ENCODE measurements at regions not wholly inside any gene's neighbourhood (a gene's known extent, or its start where the extent isn't known, plus 50 kb on each side); places are given as distances from the start of the nearest gene placed in this dataset.

GRCh38 chr16:8516471-8516870 is 73.8 kb downstream of the TMEM114 start:
- TF ChIP-seq, protein P1, sequence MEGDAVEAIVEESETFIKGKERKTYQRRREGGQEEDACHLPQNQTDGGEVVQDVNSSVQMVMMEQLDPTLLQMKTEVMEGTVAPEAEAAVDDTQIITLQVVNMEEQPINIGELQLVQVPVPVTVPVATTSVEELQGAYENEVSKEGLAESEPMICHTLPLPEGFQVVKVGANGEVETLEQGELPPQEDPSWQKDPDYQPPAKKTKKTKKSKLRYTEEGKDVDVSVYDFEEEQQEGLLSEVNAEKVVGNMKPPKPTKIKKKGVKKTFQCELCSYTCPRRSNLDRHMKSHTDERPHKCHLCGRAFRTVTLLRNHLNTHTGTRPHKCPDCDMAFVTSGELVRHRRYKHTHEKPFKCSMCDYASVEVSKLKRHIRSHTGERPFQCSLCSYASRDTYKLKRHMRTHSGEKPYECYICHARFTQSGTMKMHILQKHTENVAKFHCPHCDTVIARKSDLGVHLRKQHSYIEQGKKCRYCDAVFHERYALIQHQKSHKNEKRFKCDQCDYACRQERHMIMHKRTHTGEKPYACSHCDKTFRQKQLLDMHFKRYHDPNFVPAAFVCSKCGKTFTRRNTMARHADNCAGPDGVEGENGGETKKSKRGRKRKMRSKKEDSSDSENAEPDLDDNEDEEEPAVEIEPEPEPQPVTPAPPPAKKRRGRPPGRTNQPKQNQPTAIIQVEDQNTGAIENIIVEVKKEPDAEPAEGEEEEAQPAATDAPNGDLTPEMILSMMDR (IDR thresholded peaks at IDR 0.05), result no peak
- TF ChIP-seq POLR2A (IDR thresholded peaks at IDR 0.05) (no peak), POLR2AphosphoS5 (IDR thresholded peaks at IDR 0.05) (no peak)
